ENCODE measurements at regions not wholly inside any gene's neighbourhood (a gene's known extent, or its start where the extent isn't known, plus 50 kb on each side); places are given as distances from the start of the nearest gene placed in this dataset.

- BruUV-seq (replicated peaks), result no TSS peak
- TF ChIP-seq EZH2 (IDR thresholded peaks at IDR 0.05; ENCODE audit: low read depth) (no peak), CTCF (conservative IDR thresholded peaks at IDR 0.05) (no peak)
- no peaks in the 10 kb centered on the region for H3K36me3 ChIP-seq (ENCODE audit: low read depth)
- no peaks in the 10 kb centered on the region for H3K79me2 ChIP-seq (ENCODE audit: low read depth)
- POLR2A ChIA-PET (ENCODE audit: unreplicated experiment), result no interaction called here
- H3K9me2 ChIP-seq (ENCODE audit: insufficient read depth), result no peaks in the 10 kb centered on the region
- no peak overlapping the region for H2AFZ ChIP-seq
- no peaks in the 10 kb centered on the region for H4K20me1 ChIP-seq (ENCODE audit: insufficient read depth)
- no peak for DNase-seq
- CTCF ChIA-PET, result no interaction called here
- no peaks in the 10 kb centered on the region for H3F3A ChIP-seq (ENCODE audit: insufficient read depth, low read depth)
- peaks cover 42% of the 10 kb centered on the region for H3K27me3 ChIP-seq (ENCODE audit: insufficient read depth, low read depth)
- H3K27ac ChIP-seq, result no peak overlapping the region
- H3K4me1 ChIP-seq (replicated peaks; ENCODE audit: insufficient read depth), result no peaks in the 10 kb centered on the region
- H3K4me2 ChIP-seq, result no peak overlapping the region
- H3K9me3 ChIP-seq (ENCODE audit: insufficient read depth, low read depth), result no peaks in the 10 kb centered on the region
- no peak overlapping the region for H3K4me3 ChIP-seq
- intact Hi-C loops (cut with micrococcal nuclease; ENCODE audit: unreplicated experiment), result no loop called here
Observed at GRCh38 chr2:126241411-126241810, 414.5 kb upstream of the GYPC start.

- no peaks in the 10 kb centered on the region for H3K4me1 ChIP-seq (replicated peaks; ENCODE audit: insufficient read depth)
- no peaks in the 10 kb centered on the region for H3K36me3 ChIP-seq (ENCODE audit: low read depth)
- H3K4me2 ChIP-seq, result no peak overlapping the region
- ChIA-PET CTCF (no interaction called here), POLR2A (ENCODE audit: unreplicated experiment) (no interaction called here)
- no peak overlapping the region for H3K4me3 ChIP-seq
- no peaks in the 10 kb centered on the region for H3K9me2 ChIP-seq (ENCODE audit: insufficient read depth)
- H4K20me1 ChIP-seq (ENCODE audit: insufficient read depth), result no peaks in the 10 kb centered on the region
- no peak for TF ChIP-seq EZH2 (IDR thresholded peaks at IDR 0.05; ENCODE audit: low read depth)
- TF ChIP-seq CTCF (conservative IDR thresholded peaks at IDR 0.05), result peak; percentile 63
- no TSS peak for BruUV-seq (replicated peaks)
- no peaks in the 10 kb centered on the region for H3F3A ChIP-seq (ENCODE audit: insufficient read depth, low read depth)
- H2AFZ ChIP-seq, result no peak overlapping the region
- peak in 1 of 2 experiments; percentile 21 for DNase-seq
- H3K79me2 ChIP-seq (ENCODE audit: low read depth), result no peaks in the 10 kb centered on the region
- H3K27me3 ChIP-seq (ENCODE audit: insufficient read depth, low read depth), result peaks cover 13% of the 10 kb centered on the region
- no peaks in the 10 kb centered on the region for H3K9me3 ChIP-seq (ENCODE audit: insufficient read depth, low read depth)
- intact Hi-C loops (cut with micrococcal nuclease; ENCODE audit: unreplicated experiment), result no loop called here
- no peak overlapping the region for H3K27ac ChIP-seq
Observed at GRCh38 chr2:126244937-126245336, 411.0 kb upstream of the GYPC start.

- no peaks in the 10 kb centered on the region for H3K9me2 ChIP-seq (ENCODE audit: insufficient read depth)
- CTCF ChIA-PET, result no interaction called here
- H3F3A ChIP-seq (ENCODE audit: insufficient read depth, low read depth), result no peaks in the 10 kb centered on the region
- H3K79me2 ChIP-seq (ENCODE audit: low read depth), result no peaks in the 10 kb centered on the region
- no peaks in the 10 kb centered on the region for H3K36me3 ChIP-seq (ENCODE audit: low read depth)
- H3K4me1 ChIP-seq (replicated peaks; ENCODE audit: insufficient read depth), result no peaks in the 10 kb centered on the region
- no peaks in the 10 kb centered on the region for H3K9me3 ChIP-seq (ENCODE audit: insufficient read depth, low read depth)
- H3K4me2 ChIP-seq, result no peak overlapping the region
- no peaks in the 10 kb centered on the region; the same call in 1 of the 2 replicates for H3K27me3 ChIP-seq (ENCODE audit: insufficient read depth, low read depth)
- TF ChIP-seq EZH2 (IDR thresholded peaks at IDR 0.05; ENCODE audit: low read depth) (no peak), CTCF (conservative IDR thresholded peaks at IDR 0.05) (no peak)
- no peak for DNase-seq
- H3K4me3 ChIP-seq, result no peak overlapping the region
- no peak overlapping the region for H2AFZ ChIP-seq
- H3K27ac ChIP-seq, result no peak overlapping the region
- peaks cover 4% of the 10 kb centered on the region; the same call in 1 of the 2 replicates for H4K20me1 ChIP-seq (ENCODE audit: insufficient read depth)
- POLR2A ChIA-PET (ENCODE audit: unreplicated experiment), result no interaction called here
- no TSS peak for BruUV-seq (replicated peaks)
- intact Hi-C loops (cut with micrococcal nuclease; ENCODE audit: unreplicated experiment), result no loop called here
Observed at GRCh38 chr2:126253669-126254068, 402.3 kb upstream of the GYPC start.

All from PC-9 (cell line).